IMR-90 (cell line): ENCODE measurements at regions not wholly inside any gene's neighbourhood (a gene's known extent, or its start where the extent isn't known, plus 50 kb on each side); places are given as distances from the start of the nearest gene placed in this dataset.

ENCODE experiments used
- ATAC-seq: fragments of 200-7000 bp; cut with Tn5 transposase; 2 replicates; pipeline ENCODE4 v1.9.1; 2020; ENCODE audit warnings: low read depth, mild to moderate bottlenecking, moderate library complexity
- BruUV-seq: library from RNA; stranded (reverse); fragments of 400-500 nt; replicated peaks from 2 replicates; lab custom pipeline; 2021; lab: Mats Ljungman, UMichigan
- CTCF ChIA-PET: fragments of 300-600 bp; formaldehyde crosslinking; extraction: SDS; loops from one replicate; lab custom pipeline; 2021; ENCODE audit warnings: antibody characterized with exemption; lab: Yijun Ruan, JAX
- POLR2A ChIA-PET: fragments of 300-600 bp; sonication (Branson Sonifier 250); formaldehyde crosslinking; loops from one replicate; lab custom pipeline; 2022; ENCODE audit warnings: antibody characterized with exemption; ENCODE audit not compliant: unreplicated experiment; lab: Charles Lee
- DNase-seq: peaks from one replicate; pipeline ENCODE4 v3.0.0; 2013
- H2AFZ ChIP-seq: replicated peaks from 2 replicates; pipeline ENCODE3; 2013; ENCODE audit warnings: low read length, mild to moderate bottlenecking; ENCODE audit not compliant: poor library complexity
- H2AK5ac ChIP-seq: 2 replicates; pipeline ENCODE4 v1.6.1; 2013; ENCODE audit warnings: low read depth, low read length, inconsistent platforms
- H2AK9ac ChIP-seq: replicated peaks from 2 replicates; pipeline ENCODE3; 2013; ENCODE audit warnings: mild to moderate bottlenecking, low read depth, low read length, moderate library complexity; ENCODE audit not compliant: poor library complexity
- H2BK120ac ChIP-seq: 2 replicates; pipeline ENCODE4 v1.6.1; 2013; ENCODE audit warnings: low read depth, low read length, inconsistent platforms
- H2BK15ac ChIP-seq: 3 replicates; pipeline ENCODE4 v1.6.1; 2013; ENCODE audit warnings: low read depth, low read length, inconsistent platforms
- H2BK20ac ChIP-seq: 2 replicates; pipeline ENCODE4 v1.6.1; 2013; ENCODE audit warnings: low read depth, mild to moderate bottlenecking, inconsistent platforms, low read length, moderate library complexity
- H2BK5ac ChIP-seq: 2 replicates; pipeline ENCODE4 v1.6.1; 2013; ENCODE audit warnings: mild to moderate bottlenecking, low read depth, low read length, inconsistent platforms; ENCODE audit not compliant: poor library complexity, severe bottlenecking
- H3K14ac ChIP-seq: replicated peaks from 2 replicates; pipeline ENCODE4 v1.6.1; 2013; ENCODE audit warnings: low read depth, low read length, inconsistent platforms
- H3K18ac ChIP-seq: 2 replicates; pipeline ENCODE4 v1.6.1; 2013; ENCODE audit warnings: low read depth, low read length, control low read depth
- H3K23ac ChIP-seq: 2 replicates; pipeline ENCODE4 v1.6.1; 2013; ENCODE audit warnings: low read depth, low read length, inconsistent platforms
- H3K27ac ChIP-seq: 2 replicates; pipeline ENCODE4 v1.5.1; 2013; ENCODE audit warnings: mild to moderate bottlenecking, control low read depth, low read length; ENCODE audit not compliant: insufficient read depth
- H3K27me3 ChIP-seq: 2 replicates; pipeline ENCODE4 v1.6.1; 2013; ENCODE audit warnings: low read length; ENCODE audit not compliant: control insufficient read depth, insufficient read depth
- H3K36me3 ChIP-seq: 2 replicates; pipeline ENCODE4 v1.6.1; 2013; ENCODE audit warnings: low read length, mixed read lengths; ENCODE audit not compliant: control insufficient read depth, insufficient read depth
- H3K4ac ChIP-seq: 2 replicates; pipeline ENCODE4 v1.6.1; 2013; ENCODE audit warnings: low read depth, low read length, inconsistent platforms
- H3K4me1 ChIP-seq: 2 replicates; pipeline ENCODE4 v1.6.1; 2013; ENCODE audit warnings: low read length, mixed read lengths; ENCODE audit not compliant: control insufficient read depth, insufficient read depth
- H3K4me2 ChIP-seq: 2 replicates; pipeline ENCODE4 v1.6.1; 2013; ENCODE audit warnings: low read depth, mild to moderate bottlenecking, control low read depth, low read length, moderate library complexity
- H3K4me3 ChIP-seq: 2 replicates; pipeline ENCODE4 v1.5.1; 2013; ENCODE audit warnings: low read depth, mild to moderate bottlenecking, control low read depth, low read length, moderate library complexity; ENCODE audit not compliant: insufficient read depth
- H3K56ac ChIP-seq: 2 replicates; pipeline ENCODE4 v1.6.1; 2013; ENCODE audit warnings: low read length, inconsistent platforms; ENCODE audit not compliant: insufficient read depth; ENCODE audit errors: extremely low read depth
- H3K79me1 ChIP-seq, 2 experiments: 2 replicates each; pipeline ENCODE4 v1.6.1; 2013; ENCODE audit warnings: low read length in 2 of 2, inconsistent platforms in 1 of 2, low read depth in 1 of 2
- H3K9ac ChIP-seq: 2 replicates; pipeline ENCODE4 v1.6.1; 2013; ENCODE audit warnings: low read depth, low read length, control low read depth
- H3K9me1 ChIP-seq: 2 replicates; pipeline ENCODE4 v1.6.1; 2013; ENCODE audit warnings: low read length, inconsistent platforms; ENCODE audit not compliant: insufficient read depth
- H3K9me3 ChIP-seq: 2 replicates; pipeline ENCODE4 v1.6.1; 2013; ENCODE audit warnings: low read length; ENCODE audit not compliant: control insufficient read depth, insufficient read depth
- H4K20me1 ChIP-seq: 2 replicates; pipeline ENCODE4 v1.6.1; 2013; ENCODE audit warnings: low read length, inconsistent platforms; ENCODE audit not compliant: insufficient read depth
- H4K5ac ChIP-seq: 2 replicates; pipeline ENCODE4 v1.6.1; 2013; ENCODE audit warnings: mild to moderate bottlenecking, low read depth, low read length, control low read depth
- H4K8ac ChIP-seq, 2 experiments: 2 replicates each; pipeline ENCODE4 v1.6.1; 2013; ENCODE audit warnings: low read depth in 2 of 2, low read length in 2 of 2, control low read depth in 1 of 2, inconsistent platforms in 1 of 2
- H4K91ac ChIP-seq: 2 replicates; pipeline ENCODE4 v1.6.1; 2013; ENCODE audit warnings: low read depth, low read length, inconsistent platforms; ENCODE audit not compliant: insufficient read depth
- BHLHE40 ChIP-seq: fragments of 150-350 bp; IDR thresholded peaks from 2 replicates; pipeline ENCODE4 v1.6.1; 2016; ENCODE audit warnings: mild to moderate bottlenecking, low read depth, low read length
- CEBPB ChIP-seq: IDR thresholded peaks from 2 replicates; pipeline ENCODE4 v1.6.1; 2012; ENCODE audit warnings: low read depth, low read length, improper control_type of control experiment
- CHD1 ChIP-seq: IDR thresholded peaks from 2 replicates; pipeline ENCODE4 v1.6.1; 2012; ENCODE audit warnings: low read depth, low read length, improper control_type of control experiment
- CTCF ChIP-seq: conservative IDR thresholded peaks from 2 replicates; pipeline ENCODE4 v1.5.1; 2012; ENCODE audit warnings: mild to moderate bottlenecking, low read depth, low read length, improper control_type of control experiment
- ELK1 ChIP-seq: fragments of 150-350 bp; IDR thresholded peaks from 2 replicates; pipeline ENCODE4 v1.6.1; 2016; ENCODE audit warnings: low read depth, mild to moderate bottlenecking, low read length, moderate library complexity, borderline replicate concordance
- FOS ChIP-seq: fragments of 150-350 bp; IDR thresholded peaks from 2 replicates; pipeline ENCODE4 v1.6.1; 2016; ENCODE audit warnings: low read depth, low read length
- MAFK ChIP-seq: IDR thresholded peaks from 2 replicates; pipeline ENCODE4 v1.6.1; 2012; ENCODE audit warnings: low read depth, low read length, improper control_type of control experiment
- MAZ ChIP-seq: IDR thresholded peaks from 2 replicates; pipeline ENCODE4 v1.6.1; 2012; ENCODE audit warnings: low read depth, mild to moderate bottlenecking, low read length, improper control_type of control experiment, moderate library complexity, borderline replicate concordance
- MXI1 ChIP-seq: IDR thresholded peaks from 2 replicates; pipeline ENCODE4 v1.6.1; 2012; ENCODE audit warnings: low read depth, mild to moderate bottlenecking, low read length, moderate library complexity, borderline replicate concordance
- NFE2L2 ChIP-seq: fragments of 150-350 bp; IDR thresholded peaks from 2 replicates; pipeline ENCODE4 v1.6.1; 2016; ENCODE audit warnings: low read depth, mild to moderate bottlenecking, low read length
- POLR2A ChIP-seq: IDR thresholded peaks from 2 replicates; pipeline ENCODE4 v1.6.1; 2012; ENCODE audit warnings: mild to moderate bottlenecking, low read depth, low read length
- RAD21 ChIP-seq: IDR thresholded peaks from 2 replicates; pipeline ENCODE4 v1.6.1; 2012; ENCODE audit warnings: low read length, improper control_type of control experiment
- RCOR1 ChIP-seq: IDR thresholded peaks from 2 replicates; pipeline ENCODE4 v1.6.1; 2012; ENCODE audit warnings: mild to moderate bottlenecking, low read length, improper control_type of control experiment; ENCODE audit not compliant: insufficient replicate concordance
- RFX5 ChIP-seq: IDR thresholded peaks from 2 replicates; pipeline ENCODE4 v1.8.0; 2012; ENCODE audit warnings: low read depth, mild to moderate bottlenecking, low read length, moderate library complexity
- SMC3 ChIP-seq: fragments of 150-350 bp; IDR thresholded peaks from 2 replicates; pipeline ENCODE4 v1.6.1; 2016; ENCODE audit warnings: low read depth, mild to moderate bottlenecking, antibody characterized with exemption, low read length, moderate library complexity
- USF2 ChIP-seq: fragments of 150-350 bp; IDR thresholded peaks from 2 replicates; pipeline ENCODE4 v1.6.1; 2017; ENCODE audit warnings: mild to moderate bottlenecking, antibody characterized with exemption, low read length, low read depth
- dilution Hi-C: fragments of 300-500 bp; cut with HindIII; formaldehyde crosslinking; loops from one replicate; pipeline ENCODE4 v1.14.3; 2018; ENCODE audit warnings: low sequenced_read_pairs; ENCODE audit not compliant: unreplicated experiment
- in situ Hi-C: fragments of 300-500 bp; cut with MboI; formaldehyde crosslinking; loops from 3 replicates; pipeline ENCODE4 v1.14.3; 2019; ENCODE audit warnings: low sequenced_read_pairs, inconsistent platforms, mixed read lengths
- intact Hi-C: fragments of 100-400 bp; cut with micrococcal nuclease; formaldehyde crosslinking; loops from 2 replicates; pipeline ENCODE4 v1.10.0; 2022

- no peak for ATAC-seq
- Histone ChIP-seq H4K5ac (no peak overlapping the region), H2AK5ac (no peak overlapping the region), H3K4me2 (no peak overlapping the region), H3K14ac (no peak overlapping the region), H4K91ac (no peak overlapping the region), H3K4me3 (no peak overlapping the region), H3K4me1 (no peaks in the 10 kb centered on the region), H2BK15ac (no peak overlapping the region), H3K27me3 (peaks cover 14% of the 10 kb centered on the region), H3K27ac (no peak overlapping the region), H3K4ac (no peak overlapping the region), H2BK120ac (no peak overlapping the region), H4K20me1 (no peaks in the 10 kb centered on the region), H3K18ac (no peak overlapping the region), H2BK5ac (no peak overlapping the region), H2AK9ac (no peak overlapping the region), H4K8ac (no peak overlapping the region), H2AFZ (no peak overlapping the region), H3K79me1 (no peaks in the 10 kb centered on the region), H3K9me3 (no peaks in the 10 kb centered on the region), H3K23ac (no peak overlapping the region), H3K36me3 (no peaks in the 10 kb centered on the region), H3K9me1 (no peaks in the 10 kb centered on the region), H3K9ac (no peak overlapping the region), H3K56ac (no peak overlapping the region), H2BK20ac (no peak overlapping the region)
- in situ Hi-C loops (loop anchor here (10.0 kb wide), 1 partner anchor 1029 kb away; the partner anchor contains the start of genes HOXD8 and HOXD9), dilution Hi-C loops (no loop called here), intact Hi-C loops (no loop called here)
- no peak for DNase-seq
- TF ChIP-seq RCOR1 (no peak), ELK1 (no peak), MXI1 (no peak), BHLHE40 (no peak), USF2 (no peak), POLR2A (no peak), NFE2L2 (no peak), CHD1 (no peak), MAZ (no peak), MAFK (no peak), SMC3 (no peak), CTCF (no peak), RFX5 (no peak), CEBPB (no peak), FOS (no peak), RAD21 (no peak)
- ChIA-PET CTCF (interaction anchor here (0.7 kb wide), 1 partner anchor 300 kb away, joined by 3 read pairs; no protein-coding TSS in a partner anchor), POLR2A (no interaction called here)
- no TSS peak for BruUV-seq
Measured at GRCh38 chr2:177153805-177154204, 58.8 kb upstream of the HNRNPA3 start.
